HepG2 (cell line): ENCODE measurements at regions not wholly inside any gene's neighbourhood (a gene's known extent, or its start where the extent isn't known, plus 50 kb on each side); places are given as distances from the start of the nearest gene placed in this dataset.

ENCODE experiments used
- CTCF ChIP-seq: sonication (generic); formaldehyde crosslinking; IDR thresholded peaks from 2 replicates; pipeline ENCODE4 v1.5.0; 2020; ENCODE audit warnings: mild to moderate bottlenecking, missing genetic modification reagents, moderate library complexity
- ERF ChIP-seq: IDR thresholded peaks from 2 replicates; pipeline ENCODE4 v1.6.1; 2018; ENCODE audit warnings: missing biosample characterization, missing genetic modification reagents
- MAFK ChIP-seq, 2 experiments: IDR thresholded peaks in 1 of 2; conservative IDR thresholded peaks in 1 of 2; 2 replicates each; pipeline ENCODE4 v1.6.1; 2011; ENCODE audit warnings: improper control_type of control experiment in 2 of 2, low read length in 2 of 2

- no peak for TF ChIP-seq MAFK (conservative IDR thresholded peaks at IDR 0.05 in 1 of 2, IDR thresholded peaks at IDR 0.05 in 1 of 2; ENCODE audit: low read length in 2 of 2)
- TF ChIP-seq CTCF, result no peak
- TF ChIP-seq ERF (CRISPR knock-in tag), result no peak
These were observed 270.2 kb downstream of the IRS2 start for GRCh38 chr13:109516186-109516585.
